ENCODE measurements at regions not wholly inside any gene's neighbourhood (a gene's known extent, or its start where the extent isn't known, plus 50 kb on each side); places are given as distances from the start of the nearest gene placed in this dataset.

DNA sequence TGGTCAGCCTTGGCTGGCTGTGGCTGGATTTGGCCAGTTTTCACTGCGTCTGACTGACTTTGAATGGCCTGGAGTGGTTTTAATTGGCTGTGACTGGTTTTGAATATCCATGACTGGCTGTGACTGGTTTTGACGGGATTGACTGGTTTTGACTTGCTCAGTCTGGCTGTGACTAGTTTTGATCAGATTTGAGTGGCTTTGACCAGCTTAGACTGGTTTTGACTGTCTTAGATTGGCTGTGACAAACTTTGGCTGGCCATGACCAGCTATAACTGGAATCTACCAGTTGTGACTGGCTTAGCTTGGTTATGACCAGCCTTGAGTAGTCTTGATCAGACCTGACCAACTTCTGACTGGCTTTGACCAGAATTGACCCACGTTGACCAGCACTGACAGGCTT is 168.4 kb upstream of the AMOT start:
- ATAC-seq (no peak), DNase-seq (no peak)
- intact Hi-C loops (cut with DNase I), result no loop called here
- H3K4me1 ChIP-seq, result no peaks in the 10 kb centered on the region
- TF ChIP-seq POLR2A (IDR thresholded peaks at IDR 0.05), result no peak
- TF ChIP-seq, protein P1, sequence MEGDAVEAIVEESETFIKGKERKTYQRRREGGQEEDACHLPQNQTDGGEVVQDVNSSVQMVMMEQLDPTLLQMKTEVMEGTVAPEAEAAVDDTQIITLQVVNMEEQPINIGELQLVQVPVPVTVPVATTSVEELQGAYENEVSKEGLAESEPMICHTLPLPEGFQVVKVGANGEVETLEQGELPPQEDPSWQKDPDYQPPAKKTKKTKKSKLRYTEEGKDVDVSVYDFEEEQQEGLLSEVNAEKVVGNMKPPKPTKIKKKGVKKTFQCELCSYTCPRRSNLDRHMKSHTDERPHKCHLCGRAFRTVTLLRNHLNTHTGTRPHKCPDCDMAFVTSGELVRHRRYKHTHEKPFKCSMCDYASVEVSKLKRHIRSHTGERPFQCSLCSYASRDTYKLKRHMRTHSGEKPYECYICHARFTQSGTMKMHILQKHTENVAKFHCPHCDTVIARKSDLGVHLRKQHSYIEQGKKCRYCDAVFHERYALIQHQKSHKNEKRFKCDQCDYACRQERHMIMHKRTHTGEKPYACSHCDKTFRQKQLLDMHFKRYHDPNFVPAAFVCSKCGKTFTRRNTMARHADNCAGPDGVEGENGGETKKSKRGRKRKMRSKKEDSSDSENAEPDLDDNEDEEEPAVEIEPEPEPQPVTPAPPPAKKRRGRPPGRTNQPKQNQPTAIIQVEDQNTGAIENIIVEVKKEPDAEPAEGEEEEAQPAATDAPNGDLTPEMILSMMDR (IDR thresholded peaks at IDR 0.05), result no peak
- no peaks in the 10 kb centered on the region for H3K27me3 ChIP-seq
- H3K36me3 ChIP-seq (replicated peaks in 1 of 2; ENCODE audit: insufficient read depth in 1 of 2, low read depth in 2 of 2), result no peaks in the 10 kb centered on the region
- no peaks in the 10 kb centered on the region for H3K9me3 ChIP-seq
- H3K4me3 ChIP-seq, result no peak overlapping the region
- no peak overlapping the region for H3K27ac ChIP-seq
- WGBS, 2 donors, result 43% methylated on average over 2 of the region's 3 CpGs; no CpG with 5 or more reads in 1 of the 2 donors

DNA sequence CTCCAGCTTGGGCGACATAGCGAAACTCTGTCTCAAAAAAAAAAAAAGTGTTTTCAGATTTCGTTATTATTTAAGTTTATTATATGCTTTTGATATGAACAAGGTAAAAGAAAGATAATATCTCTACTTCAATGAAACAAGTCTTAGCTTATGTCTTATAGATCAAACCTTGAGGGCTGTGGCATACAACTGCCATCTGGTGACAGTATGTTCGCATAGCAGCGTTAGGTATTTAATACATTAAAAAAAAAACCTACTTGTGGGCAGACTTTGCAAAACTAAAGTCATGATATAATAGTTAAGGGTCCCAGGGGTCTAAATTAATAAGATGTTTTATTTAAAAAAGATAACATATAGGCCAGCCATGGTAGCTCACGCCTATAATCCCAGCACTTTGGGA is 161.2 kb upstream of the AMOT start:
- TF ChIP-seq POLR2A (IDR thresholded peaks at IDR 0.05), result no peak
- TF ChIP-seq, protein P1 (IDR thresholded peaks at IDR 0.05), result no peak
- Histone ChIP-seq H3K27ac (no peak overlapping the region), H3K27me3 (no peaks in the 10 kb centered on the region), H3K4me1 (no peaks in the 10 kb centered on the region), H3K36me3 (replicated peaks in 1 of 2; ENCODE audit: insufficient read depth in 1 of 2, low read depth in 2 of 2) (no peaks in the 10 kb centered on the region), H3K9me3 (no peaks in the 10 kb centered on the region), H3K4me3 (no peak overlapping the region)
- WGBS, 2 donors, result 74 to 80% methylated on average over 6 of the region's 6 CpGs
- ATAC-seq, result no peak
- intact Hi-C loops (cut with DNase I), result no loop called here
- DNase-seq, result no peak

DNA sequence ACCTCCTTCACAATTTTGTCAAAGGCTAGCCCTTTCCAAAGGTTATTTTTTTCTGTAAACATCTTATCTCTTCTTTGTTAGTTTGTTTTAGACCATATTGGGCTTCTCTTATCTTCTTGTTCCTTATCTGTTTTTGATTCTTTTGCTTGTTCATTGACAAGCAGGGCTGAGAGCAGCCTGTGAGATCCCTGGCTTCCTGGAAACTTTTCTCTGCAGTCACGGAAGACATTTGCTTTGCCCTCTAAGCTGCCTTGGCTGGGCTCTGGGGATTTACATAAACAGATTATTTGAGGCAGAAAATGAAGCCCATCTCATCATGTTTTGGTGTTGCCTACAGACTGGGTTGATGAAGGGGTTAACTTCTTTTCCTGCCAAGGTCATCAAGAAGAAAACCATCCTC is 157.4 kb upstream of the AMOT start:
- intact Hi-C loops (cut with DNase I), result no loop called here
- Histone ChIP-seq H3K27ac (no peak overlapping the region), H3K27me3 (no peaks in the 10 kb centered on the region), H3K4me3 (no peak overlapping the region), H3K36me3 (replicated peaks in 1 of 2; ENCODE audit: insufficient read depth in 1 of 2, low read depth in 2 of 2) (no peaks in the 10 kb centered on the region), H3K9me3 (no peaks in the 10 kb centered on the region), H3K4me1 (no peaks in the 10 kb centered on the region)
- 10 to 17% methylated on average over 1 of the region's 1 CpG for WGBS, 2 donors
- DNase-seq (no peak), ATAC-seq (no peak)
- no peak for TF ChIP-seq POLR2A (IDR thresholded peaks at IDR 0.05)
- TF ChIP-seq, protein P1 (IDR thresholded peaks at IDR 0.05), result no peak

DNA sequence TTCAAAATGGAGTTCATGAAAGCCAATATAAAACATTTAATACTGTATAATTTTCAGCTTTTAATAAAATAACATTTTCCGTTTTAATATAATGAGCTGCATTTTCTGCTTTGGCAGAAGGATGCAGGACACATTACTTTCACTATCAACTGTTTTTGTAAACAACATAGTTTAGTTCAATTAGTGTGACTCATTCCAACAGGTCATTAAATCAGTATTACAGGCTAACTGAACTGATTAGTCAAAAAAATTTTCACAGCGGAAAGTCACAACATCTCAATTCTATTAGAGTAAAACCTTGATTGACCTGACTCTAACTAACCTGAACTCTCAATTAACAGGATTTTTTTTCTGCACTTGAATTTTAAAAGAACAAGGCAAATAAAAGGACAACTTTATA is 151.2 kb upstream of the AMOT start:
- Histone ChIP-seq H3K9me3 (no peaks in the 10 kb centered on the region), H3K27ac (no peak overlapping the region), H3K27me3 (no peaks in the 10 kb centered on the region), H3K4me1 (no peaks in the 10 kb centered on the region), H3K36me3 (replicated peaks in 1 of 2; ENCODE audit: insufficient read depth in 1 of 2, low read depth in 2 of 2) (no peaks in the 10 kb centered on the region), H3K4me3 (no peak overlapping the region)
- TF ChIP-seq POLR2A (IDR thresholded peaks at IDR 0.05), result no peak
- TF ChIP-seq, protein P1 (IDR thresholded peaks at IDR 0.05), result no peak
- ATAC-seq (no peak), DNase-seq (no peak)
- intact Hi-C loops (cut with DNase I), result no loop called here
- WGBS, 2 donors, result 88 to 92% methylated on average over 2 of the region's 2 CpGs

DNA sequence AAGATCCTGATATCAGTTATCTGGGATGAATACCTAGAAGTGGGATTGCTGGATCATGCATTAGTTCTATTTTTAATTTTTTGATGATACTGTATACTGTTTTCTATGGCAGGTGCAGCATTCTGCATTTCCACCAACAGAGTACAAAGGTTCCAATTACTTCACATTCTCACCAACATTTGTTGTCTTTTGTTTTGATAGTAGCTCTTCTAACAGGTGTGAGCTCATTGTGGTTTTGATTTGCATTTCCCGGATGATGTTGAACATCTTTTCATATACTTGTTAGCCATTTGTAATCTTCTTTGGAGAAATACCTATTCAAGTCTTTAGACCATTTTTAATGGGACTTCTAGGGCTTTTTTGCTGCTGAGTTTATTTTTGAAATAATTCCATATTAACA is 139.2 kb upstream of the AMOT start:
- ATAC-seq, result no peak
- WGBS, 2 donors, result 73 to 91% methylated on average over 1 of the region's 1 CpG
- Histone ChIP-seq H3K36me3 (replicated peaks in 1 of 2; ENCODE audit: insufficient read depth in 1 of 2, low read depth in 2 of 2) (no peaks in the 10 kb centered on the region), H3K27ac (no peak overlapping the region), H3K4me3 (no peak overlapping the region), H3K4me1 (no peaks in the 10 kb centered on the region), H3K27me3 (no peaks in the 10 kb centered on the region), H3K9me3 (no peaks in the 10 kb centered on the region)
- DNase-seq, result no peak
- TF ChIP-seq, protein P1 (IDR thresholded peaks at IDR 0.05), result no peak
- TF ChIP-seq POLR2A (IDR thresholded peaks at IDR 0.05), result no peak
- intact Hi-C loops (cut with DNase I), result no loop called here
